H4 (cell line): ENCODE measurements at regions not wholly inside any gene's neighbourhood (a gene's known extent, or its start where the extent isn't known, plus 50 kb on each side); places are given as distances from the start of the nearest gene placed in this dataset.

Experiments used
- DNase-seq: peaks from one replicate; pipeline ENCODE4 v3.0.0-alpha.2; 2015; ENCODE audit warnings: low spot score

GRCh38 chr4:57607566-57608180 lies 497.5 kb upstream of the IGFBP7 start:
- DNase-seq = no peak

- DNase-seq = no peak
These were observed 495.2 kb upstream of the IGFBP7 start for GRCh38 chr4:57605376-57605775.

DNA sequence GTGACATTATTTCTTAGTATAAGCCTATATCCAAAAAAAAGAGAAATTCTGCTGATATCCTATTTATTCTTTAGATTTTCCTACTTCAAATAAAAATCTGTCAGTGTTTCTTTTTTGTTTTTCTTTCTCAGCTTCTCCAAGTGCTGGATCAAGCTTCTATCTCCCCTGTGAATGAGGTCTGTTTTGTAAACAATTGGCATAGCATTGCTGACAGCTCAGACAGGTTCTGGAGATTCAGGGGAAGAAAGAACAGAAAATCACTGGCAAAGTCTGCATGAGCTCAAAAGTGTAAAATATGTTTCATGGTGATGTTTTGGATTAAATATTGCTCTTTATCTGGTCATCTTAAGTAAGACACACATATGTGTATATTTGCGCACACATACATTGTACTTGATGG lies 492.0 kb upstream of the IGFBP7 start:
- no peak for DNase-seq

DNA sequence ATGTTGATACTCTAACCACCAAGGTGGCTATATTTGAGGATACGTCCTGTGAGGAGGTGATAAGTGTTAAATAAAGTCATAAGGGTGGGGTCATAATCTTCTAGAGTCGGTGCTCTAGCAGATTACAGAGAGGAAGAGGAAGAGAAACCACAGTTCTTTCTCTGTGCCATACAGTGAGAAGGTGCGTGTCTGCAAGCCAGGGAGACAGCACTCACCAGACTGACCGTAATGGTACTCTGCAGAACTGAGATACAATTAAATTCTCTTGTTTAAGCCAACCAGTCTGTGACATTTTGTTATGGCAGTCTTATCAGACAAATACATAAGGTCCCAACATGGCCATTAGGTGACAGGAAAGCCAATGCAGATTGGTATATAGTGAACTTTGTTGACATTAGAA lies 480.9 kb upstream of the IGFBP7 start:
- no peak for DNase-seq

- no peak for DNase-seq
These were observed 478.4 kb upstream of the IGFBP7 start for GRCh38 chr4:57588557-57588956.

GRCh38 chr4:57580710-57581599 lies 470.8 kb upstream of the IGFBP7 start:
- DNase-seq = no peak

- DNase-seq = no peak
These were observed 465.2 kb upstream of the IGFBP7 start for GRCh38 chr4:57575426-57575825.

DNA sequence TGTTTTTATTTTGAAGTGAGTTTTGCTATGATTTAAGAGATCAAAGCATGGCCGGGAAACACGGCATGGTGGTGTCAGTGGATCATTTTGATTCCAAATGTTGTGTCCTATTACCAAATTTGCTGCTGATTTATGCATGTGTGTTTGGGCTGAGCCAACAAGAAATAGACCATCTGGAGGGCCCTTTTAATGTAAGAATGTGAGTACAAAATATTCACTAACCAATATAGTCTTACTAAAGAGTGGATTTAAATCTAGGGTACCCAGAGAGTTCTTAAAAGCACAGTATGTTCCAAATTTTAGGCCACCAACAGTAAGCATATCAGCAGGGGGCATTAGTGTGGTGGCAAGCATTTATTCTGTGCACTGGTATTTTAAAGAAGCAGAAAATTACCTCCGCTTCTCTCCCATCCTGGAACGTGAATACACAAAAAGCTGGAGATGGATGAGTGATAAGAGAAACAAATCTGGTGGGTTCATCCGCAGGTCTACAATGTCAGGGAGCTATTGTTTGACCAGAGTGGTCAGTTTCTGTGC lies 444.4 kb upstream of the IGFBP7 start:
- no peak for DNase-seq

DNA sequence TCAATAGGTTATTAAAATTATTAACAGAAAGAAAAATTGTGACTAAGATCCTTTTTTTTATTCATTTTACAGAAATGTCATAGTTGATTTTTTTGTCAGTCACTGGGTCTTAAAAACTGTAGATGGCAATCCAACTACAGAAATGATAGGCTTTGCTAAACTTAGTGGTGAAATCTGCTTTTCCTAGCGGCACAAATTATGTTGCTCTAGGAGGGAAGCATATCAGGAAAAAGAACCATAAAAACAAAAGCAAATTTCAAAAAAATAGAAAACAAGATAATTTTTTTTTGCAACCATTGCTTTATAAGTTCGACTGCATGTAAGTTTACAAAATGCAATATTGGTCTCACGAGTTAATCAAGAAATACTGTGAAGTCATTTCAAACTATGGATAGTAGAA lies 443.5 kb upstream of the IGFBP7 start:
- DNase-seq = no peak

DNA sequence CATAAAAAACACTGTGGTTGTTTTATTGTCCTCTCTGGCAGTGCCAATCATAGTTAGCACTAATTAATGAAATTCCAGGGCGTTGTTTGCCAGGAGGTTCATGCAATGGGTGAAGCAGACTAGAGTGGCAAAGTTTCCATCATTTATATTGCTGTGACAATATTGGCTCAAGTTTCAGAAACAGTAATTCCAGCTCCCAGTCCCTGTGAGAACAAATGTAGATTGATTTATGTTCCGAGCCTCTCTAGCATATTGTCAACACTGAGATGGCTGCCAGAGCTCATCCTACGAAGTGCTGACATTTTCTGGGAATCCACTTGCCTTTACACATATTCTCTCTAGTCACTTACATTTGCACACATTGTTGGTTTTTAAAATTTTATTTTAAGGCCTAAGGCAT lies 440.0 kb upstream of the IGFBP7 start:
- no peak for DNase-seq

DNA sequence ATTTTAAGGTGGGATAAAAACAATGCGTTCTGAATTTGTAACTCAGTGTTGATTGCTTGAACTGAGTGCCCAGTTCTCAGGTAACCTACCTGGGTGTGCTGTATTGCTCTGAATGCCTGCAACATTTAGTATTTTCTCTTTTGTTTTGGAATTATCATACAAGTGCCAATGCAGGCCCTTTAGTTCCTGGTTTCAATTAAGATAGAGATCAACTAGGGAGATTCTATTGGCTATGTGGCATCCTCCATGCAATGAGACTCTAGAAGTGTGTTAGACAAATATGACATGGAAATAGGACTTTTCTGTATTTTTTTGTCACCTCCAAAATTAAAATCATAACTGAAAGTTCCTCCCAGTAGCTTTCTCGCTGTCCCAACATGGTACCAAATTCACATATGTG lies 438.7 kb upstream of the IGFBP7 start:
- no peak for DNase-seq

- DNase-seq = no peak
These were observed 434.8 kb upstream of the IGFBP7 start for GRCh38 chr4:57544811-57545654.

DNA sequence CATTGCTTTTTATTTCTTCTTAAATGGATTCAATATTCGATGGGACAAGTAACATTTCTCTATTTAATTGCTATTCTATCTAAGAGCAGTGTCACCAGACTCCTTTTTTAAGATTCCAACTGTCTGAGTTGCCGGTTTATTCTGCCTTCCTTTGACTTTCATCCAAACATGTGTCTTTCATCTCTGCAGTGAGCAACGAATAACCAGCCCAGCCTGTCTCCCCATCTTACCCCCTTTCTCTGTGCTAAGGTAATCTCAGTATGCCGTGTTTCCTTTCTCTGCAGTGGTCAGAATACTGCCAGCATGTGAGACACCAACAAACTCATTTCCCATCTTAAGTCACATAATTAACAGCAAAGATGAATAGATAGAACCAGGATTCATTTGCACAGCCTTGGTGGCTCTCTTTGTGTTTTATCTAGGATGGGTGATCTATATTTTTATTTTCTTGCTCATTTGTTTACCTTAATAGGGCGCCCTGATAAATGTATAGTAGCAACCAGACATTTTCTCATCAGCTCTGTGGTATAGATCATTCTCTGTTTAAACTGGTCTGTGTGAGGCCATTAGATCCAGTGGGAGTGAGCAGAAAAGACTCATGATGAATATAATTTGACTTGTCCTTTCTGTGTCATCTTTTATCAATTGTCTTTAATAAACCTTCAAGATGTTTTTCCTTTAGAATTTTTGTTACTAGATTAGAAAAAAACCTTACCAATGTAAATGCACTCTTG lies 394.8 kb upstream of the IGFBP7 start:
- no peak for DNase-seq

DNA sequence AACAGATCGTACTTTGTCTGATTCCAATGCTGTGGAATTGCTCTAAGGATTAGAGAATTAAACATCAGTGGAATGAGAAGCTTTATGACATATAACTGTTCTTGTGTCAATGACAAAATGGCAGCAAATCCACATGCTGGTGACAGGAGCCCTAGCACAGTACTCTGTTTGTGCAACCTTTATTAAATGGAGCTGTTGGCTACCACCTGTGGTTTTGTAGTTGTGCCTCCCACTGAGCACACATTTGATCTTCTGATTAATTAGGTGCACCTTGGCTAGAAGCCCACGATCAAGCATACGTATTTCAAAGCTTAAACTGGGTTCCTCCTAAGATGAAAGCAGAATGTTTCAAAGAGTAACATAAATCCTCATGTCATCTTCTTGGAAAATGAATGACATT lies 394.0 kb upstream of the IGFBP7 start:
- DNase-seq = no peak

GRCh38 chr4:57501720-57502119 lies 391.5 kb upstream of the IGFBP7 start:
- peak; percentile 30 for DNase-seq

DNA sequence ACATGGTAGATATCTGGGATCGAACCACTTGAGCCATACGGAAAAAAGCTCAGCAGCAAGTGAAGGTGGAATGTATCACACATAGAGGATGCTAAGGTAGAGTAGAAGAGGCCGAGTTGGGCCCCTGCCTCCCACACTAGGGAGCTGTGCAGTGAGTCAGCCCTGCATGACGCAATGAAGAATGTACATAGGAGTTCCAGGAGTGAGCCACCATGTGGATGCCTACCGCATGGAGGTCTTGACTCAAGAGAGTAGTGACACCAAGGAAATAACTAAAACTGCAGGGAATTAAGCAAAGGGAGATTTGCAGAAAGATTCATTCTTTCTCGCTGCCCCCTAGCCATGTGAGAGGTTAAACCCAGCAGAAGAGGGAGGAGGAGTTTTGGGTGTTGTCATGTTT lies 389.6 kb upstream of the IGFBP7 start:
- DNase-seq = peak; percentile 27

- DNase-seq = no peak
These were observed 388.1 kb upstream of the IGFBP7 start for GRCh38 chr4:57498251-57498650.

DNA sequence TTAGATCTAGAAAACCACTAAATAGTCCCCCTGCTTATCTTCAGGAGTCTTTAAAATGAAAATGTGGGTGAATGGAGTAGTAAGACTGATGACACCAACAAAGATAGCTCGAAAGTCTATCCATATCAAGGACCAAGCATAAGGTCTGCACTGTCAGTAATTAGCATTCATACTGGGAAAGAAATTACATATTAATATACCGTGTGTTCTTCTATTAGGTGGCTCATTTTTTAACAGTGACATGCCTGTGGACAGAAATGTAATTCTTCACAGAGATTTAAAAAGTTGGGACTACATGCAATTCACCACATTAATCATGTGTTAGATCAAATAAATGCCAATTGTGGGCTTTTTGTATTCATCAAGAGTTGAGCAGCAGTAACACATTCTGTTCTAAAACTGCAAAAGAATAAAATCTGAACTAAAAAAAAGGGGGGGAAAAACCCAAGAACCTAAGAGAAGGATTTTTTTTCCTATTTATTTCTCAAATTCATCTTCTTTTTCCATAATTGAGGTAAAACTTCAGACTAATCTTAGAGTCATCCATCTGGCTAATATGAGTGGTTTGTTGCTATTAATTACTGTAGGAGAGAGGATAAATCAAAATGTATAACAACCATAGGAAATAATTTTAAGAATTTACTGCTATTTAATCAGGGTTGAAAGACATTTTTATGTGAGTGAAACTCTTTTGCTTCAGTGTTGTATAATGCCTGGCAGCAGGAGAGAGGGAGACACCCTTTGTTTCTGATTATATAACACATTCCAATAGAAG lies 386.7 kb upstream of the IGFBP7 start:
- no peak for DNase-seq

- DNase-seq = no peak
These were observed 384.6 kb upstream of the IGFBP7 start for GRCh38 chr4:57494821-57495220.

GRCh38 chr4:57492251-57492878 lies 382.2 kb upstream of the IGFBP7 start:
- no peak for DNase-seq
